Right lung (tissue), 2 donors: ENCODE measurements at regions not wholly inside any gene's neighbourhood (a gene's known extent, or its start where the extent isn't known, plus 50 kb on each side); places are given as distances from the start of the nearest gene placed in this dataset.

Experiments
- DNase-seq, 2 donors: peaks; one replicate each; pipeline ENCODE4 v3.0.0-alpha.2; 2013

- DNase-seq, result no peak
These were observed 263.6 kb downstream of the TBL1XR1 start for GRCh38 chr3:176933704-176934103.

GRCh38 chr3:176932433-176932832 is 264.8 kb downstream of the TBL1XR1 start:
- DNase-seq, result no peak

- no peak for DNase-seq
These were observed 265.3 kb downstream of the TBL1XR1 start for GRCh38 chr3:176931991-176932390.

GRCh38 chr3:176930942-176931341 is 266.3 kb downstream of the TBL1XR1 start:
- DNase-seq, result no peak

GRCh38 chr3:176928582-176928931 is 268.7 kb downstream of the TBL1XR1 start:
- no peak for DNase-seq

GRCh38 chr3:176927706-176928581 is 269.3 kb downstream of the TBL1XR1 start:
- no peak for DNase-seq

GRCh38 chr3:176927280-176927679 is 270.0 kb downstream of the TBL1XR1 start:
- DNase-seq, result no peak

GRCh38 chr3:176926688-176927087 is 270.6 kb downstream of the TBL1XR1 start:
- DNase-seq, result no peak

GRCh38 chr3:176926034-176926433 is 271.2 kb downstream of the TBL1XR1 start:
- DNase-seq, result no peak

GRCh38 chr3:176920766-176921160 is 276.5 kb downstream of the TBL1XR1 start:
- DNase-seq, result no peak

- peak in 1 of 2 donors; percentile 21 for DNase-seq
These were observed 277.2 kb downstream of the TBL1XR1 start for GRCh38 chr3:176919836-176920765.

- no peak for DNase-seq
These were observed 280.5 kb downstream of the TBL1XR1 start for GRCh38 chr3:176916777-176917176.

GRCh38 chr3:176914764-176915163 is 282.5 kb downstream of the TBL1XR1 start:
- DNase-seq, result no peak

- DNase-seq, result no peak
These were observed 285.7 kb downstream of the TBL1XR1 start for GRCh38 chr3:176911579-176911978.

- DNase-seq, result no peak
These were observed 288.2 kb downstream of the TBL1XR1 start for GRCh38 chr3:176909044-176909443.

GRCh38 chr3:176906046-176906905 is 291.0 kb downstream of the TBL1XR1 start:
- peak; percentile 50 for DNase-seq

GRCh38 chr3:176905331-176905730 is 292.0 kb downstream of the TBL1XR1 start:
- no peak for DNase-seq

GRCh38 chr3:176904506-176904905 is 292.8 kb downstream of the TBL1XR1 start:
- no peak for DNase-seq

- DNase-seq, result no peak
These were observed 300.6 kb downstream of the TBL1XR1 start for GRCh38 chr3:176896640-176897039.

- DNase-seq, result no peak
These were observed 301.1 kb downstream of the TBL1XR1 start for GRCh38 chr3:176896165-176896564.

- no peak for DNase-seq
These were observed 317.6 kb downstream of the TBL1XR1 start for GRCh38 chr3:176879710-176880109.

- no peak for DNase-seq
These were observed 324.0 kb downstream of the TBL1XR1 start for GRCh38 chr3:176873261-176873660.
